GM12878 (cell line): ENCODE measurements at regions not wholly inside any gene's neighbourhood (a gene's known extent, or its start where the extent isn't known, plus 50 kb on each side); places are given as distances from the start of the nearest gene placed in this dataset.

Experiments
- ATAC-seq: fragments of 200-7000 bp; cut with Tn5 transposase; 3 replicates; pipeline ENCODE4 v1.9.1; 2020; ENCODE audit warnings: mild to moderate bottlenecking, moderate library complexity
- BruUV-seq: library from RNA; stranded (reverse); fragments of 400-500 nt; replicated peaks from 2 replicates; lab custom pipeline; 2021; lab: Mats Ljungman, UMichigan
- CTCF ChIA-PET: fragments of 300-600 bp; sonication (Branson Sonifier 250); formaldehyde crosslinking; extraction: SDS; loops from one replicate; lab custom pipeline; 2021; ENCODE audit warnings: inconsistent platforms; lab: Yijun Ruan, JAX
- POLR2A ChIA-PET: fragments of 350-600 bp; formaldehyde crosslinking; extraction: SDS; loops from one replicate; lab custom pipeline; 2021; ENCODE audit warnings: inconsistent platforms; lab: Charles Lee
- RAD21 ChIA-PET: fragments of 300-600 bp; sonication (Branson Sonifier 250); formaldehyde crosslinking; loops from one replicate; lab custom pipeline; 2023; ENCODE audit warnings: antibody characterized with exemption; ENCODE audit not compliant: unreplicated experiment; lab: Charles Lee
- SMC1A ChIA-PET: fragments of 300-600 bp; sonication (Branson Sonifier 250); formaldehyde crosslinking; loops from one replicate; lab custom pipeline; 2023; ENCODE audit not compliant: unreplicated experiment, uncharacterized antibody; lab: Charles Lee
- DNase-seq: peaks from one replicate; pipeline ENCODE4 v3.0.0-alpha.2; 2011; ENCODE audit warnings: low read depth, low spot score
- FAIRE-seq: peaks from 3 replicates; lab custom pipeline; 2011; peaks lifted over from hg19 to GRCh38; lab: Jason Lieb, UNC
- H2AFZ ChIP-seq: 2 replicates; pipeline ENCODE4 v1.6.0; 2011; ENCODE audit warnings: low read depth, low read length, control low read depth; ENCODE audit not compliant: control insufficient read depth
- H3K27ac ChIP-seq: 2 replicates; pipeline ENCODE4 v1.5.1; 2011; ENCODE audit warnings: control low read depth; ENCODE audit not compliant: control insufficient read depth, insufficient read depth
- H3K27me3 ChIP-seq, 2 experiments: replicated peaks in 1 of 2; 2 replicates each; pipeline versions ENCODE4 v1.6.0 to v1.6.1; 2011; ENCODE audit warnings: low read length in 1 of 2; ENCODE audit not compliant: control insufficient read depth in 2 of 2, insufficient read depth in 2 of 2
- H3K36me3 ChIP-seq, 2 experiments: 2 replicates each; pipeline ENCODE4 v1.5.1; 2011; ENCODE audit warnings: low read length in 1 of 2; ENCODE audit not compliant: control insufficient read depth in 2 of 2, insufficient read depth in 2 of 2
- H3K4me1 ChIP-seq: 2 replicates; pipeline ENCODE4 v1.6.1; 2011; ENCODE audit warnings: mild to moderate bottlenecking, low read length, moderate library complexity, mixed read lengths; ENCODE audit not compliant: control insufficient read depth, insufficient read depth
- H3K4me2 ChIP-seq: 2 replicates; pipeline ENCODE4 v1.6.0; 2011; ENCODE audit warnings: control low read depth; ENCODE audit not compliant: control insufficient read depth, insufficient read depth
- H3K4me3 ChIP-seq: fragments of 200-600 bp; sonication (generic); 2 replicates; pipeline ENCODE4 v1.5.1; 2016
- H3K79me2 ChIP-seq: 2 replicates; pipeline ENCODE4 v1.6.0; 2011; ENCODE audit warnings: low read length; ENCODE audit not compliant: control insufficient read depth, insufficient read depth
- H3K9ac ChIP-seq: 2 replicates; pipeline ENCODE4 v1.8.0; 2011; ENCODE audit warnings: low read length, control low read depth, mixed read lengths; ENCODE audit not compliant: control insufficient read depth, insufficient read depth
- H3K9me3 ChIP-seq: replicated peaks from 3 replicates; pipeline ENCODE4 v1.5.1; 2011; ENCODE audit warnings: mild to moderate bottlenecking, low read length; ENCODE audit not compliant: control insufficient read depth, insufficient read depth
- H4K20me1 ChIP-seq: 2 replicates; pipeline ENCODE4 v1.6.0; 2011; ENCODE audit not compliant: control insufficient read depth, insufficient read depth
- BRCA1 ChIP-seq: IDR thresholded peaks from 2 replicates; pipeline ENCODE4 v1.6.1; 2011; ENCODE audit warnings: low read depth, low read length, improper control_type of control experiment
- CBFB ChIP-seq: IDR thresholded peaks from 2 replicates; pipeline ENCODE4 v1.6.1; 2016; ENCODE audit warnings: antibody characterized with exemption, low read depth
- JUNB ChIP-seq: IDR thresholded peaks from 2 replicates; pipeline ENCODE4 v1.6.1; 2016; ENCODE audit warnings: antibody characterized with exemption, mild to moderate bottlenecking
- SP1 ChIP-seq: IDR thresholded peaks from one replicate; pipeline ENCODE4 v1.6.1; 2011; ENCODE audit warnings: low read depth, low read length
- ZNF384 ChIP-seq: IDR thresholded peaks from 2 replicates; pipeline ENCODE4 v1.6.1; 2012; ENCODE audit warnings: low read depth, mild to moderate bottlenecking, low read length, improper control_type of control experiment, borderline replicate concordance
- WGBS: methylation state at CpG from one replicate; pipeline ENCODE4 v1.1.6; 2016; ENCODE audit warnings: low lambda C conversion rate; ENCODE audit not compliant: insufficient replicate concordance, insufficient coverage; ENCODE audit errors: missing lambda C conversion rate; 5-methylcytosine and 5-hydroxymethylcytosine counted together
- in situ Hi-C: fragments of 300-500 bp; cut with MboI; formaldehyde crosslinking; loops from 9 replicates; pipeline ENCODE4 v1.14.3; 2018; ENCODE audit warnings: mixed read lengths
- intact Hi-C: fragments of 100-400 bp; cut with micrococcal nuclease; formaldehyde crosslinking; loops from one replicate; pipeline ENCODE4 v1.14.2; 2022; ENCODE audit not compliant: unreplicated experiment
- TF ChIP-seq, protein P1 (sequence below): fragments of 450-650 bp; IDR thresholded peaks from 2 replicates; pipeline ENCODE4 v1.6.1; 2016; ENCODE audit warnings: mild to moderate bottlenecking, moderate library complexity, borderline replicate concordance
- TF ChIP-seq, protein P2 (sequence below): fragments of 450-650 bp; IDR thresholded peaks from 2 replicates; pipeline ENCODE4 v1.6.1; 2017; ENCODE audit warnings: mild to moderate bottlenecking, low read depth, inconsistent platforms; ENCODE audit not compliant: poor library complexity, severe bottlenecking

GRCh38 chr7:70953331-70953741 lies 178.6 kb upstream of the GALNT17 start:
- H3K27ac ChIP-seq = no peak overlapping the region
- intact Hi-C loops = no loop called here
- POLR2A ChIA-PET = no interaction called here
- no peaks in the 10 kb centered on the region for H3K79me2 ChIP-seq
- no peaks in the 10 kb centered on the region for H3K27me3 ChIP-seq
- no peak overlapping the region for H3K4me3 ChIP-seq
- no peak overlapping the region for H3K9ac ChIP-seq
- 31% methylated on average over 6 of the region's 6 CpGs for whole genome bisulfite sequencing
- RAD21 ChIA-PET = no interaction called here
- BruUV-seq = no TSS peak
- SMC1A ChIA-PET = no interaction called here
- no peaks in the 10 kb centered on the region for H4K20me1 ChIP-seq
- ATAC-seq (no peak), FAIRE-seq (no peak)
- TF ChIP-seq BRCA1 (no peak), CBFB (no peak), JUNB (no peak), SP1 (no peak), ZNF384 (no peak)
- TF ChIP-seq, protein P1, sequence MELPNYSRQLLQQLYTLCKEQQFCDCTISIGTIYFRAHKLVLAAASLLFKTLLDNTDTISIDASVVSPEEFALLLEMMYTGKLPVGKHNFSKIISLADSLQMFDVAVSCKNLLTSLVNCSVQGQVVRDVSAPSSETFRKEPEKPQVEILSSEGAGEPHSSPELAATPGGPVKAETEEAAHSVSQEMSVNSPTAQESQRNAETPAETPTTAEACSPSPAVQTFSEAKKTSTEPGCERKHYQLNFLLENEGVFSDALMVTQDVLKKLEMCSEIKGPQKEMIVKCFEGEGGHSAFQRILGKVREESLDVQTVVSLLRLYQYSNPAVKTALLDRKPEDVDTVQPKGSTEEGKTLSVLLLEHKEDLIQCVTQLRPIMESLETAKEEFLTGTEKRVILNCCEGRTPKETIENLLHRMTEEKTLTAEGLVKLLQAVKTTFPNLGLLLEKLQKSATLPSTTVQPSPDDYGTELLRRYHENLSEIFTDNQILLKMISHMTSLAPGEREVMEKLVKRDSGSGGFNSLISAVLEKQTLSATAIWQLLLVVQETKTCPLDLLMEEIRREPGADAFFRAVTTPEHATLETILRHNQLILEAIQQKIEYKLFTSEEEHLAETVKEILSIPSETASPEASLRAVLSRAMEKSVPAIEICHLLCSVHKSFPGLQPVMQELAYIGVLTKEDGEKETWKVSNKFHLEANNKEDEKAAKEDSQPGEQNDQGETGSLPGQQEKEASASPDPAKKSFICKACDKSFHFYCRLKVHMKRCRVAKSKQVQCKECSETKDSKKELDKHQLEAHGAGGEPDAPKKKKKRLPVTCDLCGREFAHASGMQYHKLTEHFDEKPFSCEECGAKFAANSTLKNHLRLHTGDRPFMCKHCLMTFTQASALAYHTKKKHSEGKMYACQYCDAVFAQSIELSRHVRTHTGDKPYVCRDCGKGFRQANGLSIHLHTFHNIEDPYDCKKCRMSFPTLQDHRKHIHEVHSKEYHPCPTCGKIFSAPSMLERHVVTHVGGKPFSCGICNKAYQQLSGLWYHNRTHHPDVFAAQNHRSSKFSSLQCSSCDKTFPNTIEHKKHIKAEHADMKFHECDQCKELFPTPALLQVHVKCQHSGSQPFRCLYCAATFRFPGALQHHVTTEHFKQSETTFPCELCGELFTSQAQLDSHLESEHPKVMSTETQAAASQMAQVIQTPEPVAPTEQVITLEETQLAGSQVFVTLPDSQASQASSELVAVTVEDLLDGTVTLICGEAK = no peak
- TF ChIP-seq, protein P2, sequence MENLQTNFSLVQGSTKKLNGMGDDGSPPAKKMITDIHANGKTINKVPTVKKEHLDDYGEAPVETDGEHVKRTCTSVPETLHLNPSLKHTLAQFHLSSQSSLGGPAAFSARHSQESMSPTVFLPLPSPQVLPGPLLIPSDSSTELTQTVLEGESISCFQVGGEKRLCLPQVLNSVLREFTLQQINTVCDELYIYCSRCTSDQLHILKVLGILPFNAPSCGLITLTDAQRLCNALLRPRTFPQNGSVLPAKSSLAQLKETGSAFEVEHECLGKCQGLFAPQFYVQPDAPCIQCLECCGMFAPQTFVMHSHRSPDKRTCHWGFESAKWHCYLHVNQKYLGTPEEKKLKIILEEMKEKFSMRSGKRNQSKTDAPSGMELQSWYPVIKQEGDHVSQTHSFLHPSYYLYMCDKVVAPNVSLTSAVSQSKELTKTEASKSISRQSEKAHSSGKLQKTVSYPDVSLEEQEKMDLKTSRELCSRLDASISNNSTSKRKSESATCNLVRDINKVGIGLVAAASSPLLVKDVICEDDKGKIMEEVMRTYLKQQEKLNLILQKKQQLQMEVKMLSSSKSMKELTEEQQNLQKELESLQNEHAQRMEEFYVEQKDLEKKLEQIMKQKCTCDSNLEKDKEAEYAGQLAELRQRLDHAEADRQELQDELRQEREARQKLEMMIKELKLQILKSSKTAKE = no peak
- TF ChIP-seq, all 136 proteins: peak for 0
- no peaks in the 10 kb centered on the region for H3K9me3 ChIP-seq
- no peak overlapping the region for H3K4me2 ChIP-seq
- no peaks in the 10 kb centered on the region for H3K4me1 ChIP-seq
- CTCF ChIA-PET = no interaction called here
- no peak for DNase-seq
- no peak overlapping the region for H2AFZ ChIP-seq
- no peaks in the 10 kb centered on the region for H3K36me3 ChIP-seq
- in situ Hi-C loops = no loop called here
